Body of pancreas (tissue), 4 donors: ENCODE measurements at regions not wholly inside any gene's neighbourhood (a gene's known extent, or its start where the extent isn't known, plus 50 kb on each side); places are given as distances from the start of the nearest gene placed in this dataset.

Experiments
- ATAC-seq: fragments of 150-250 bp; one replicate; pipeline ENCODE4 v1.9.1; 2016
- DNase-seq, 4 donors: peaks; one replicate each; pipeline ENCODE4 v3.0.0-alpha.2; 2019
- H3K27ac ChIP-seq, 4 donors: fragments of 200-600 bp; sonication (generic); 1 replicate in 3 of 4; 2 replicates in 1 of 4; pipeline versions ENCODE4 v1.5.1 to v1.6.1; 2016 to 2019; ENCODE audit warnings: mild to moderate bottlenecking in 1 of 4, mixed read lengths in 1 of 4, moderate library complexity in 1 of 4
- H3K27me3 ChIP-seq, 2 donors: fragments of 200-600 bp; sonication (generic); one replicate each; pipeline ENCODE4 v1.6.0; 2016; ENCODE audit warnings: mild to moderate bottlenecking in 1 of 2
- H3K36me3 ChIP-seq, 2 donors: fragments of 200-600 bp; sonication (generic); replicated peaks in 1 of 2; 2 replicates each; pipeline ENCODE4 v1.5.1; 2016; ENCODE audit warnings: low read depth in 2 of 2; ENCODE audit not compliant: insufficient read depth in 1 of 2
- H3K4me1 ChIP-seq: fragments of 200-600 bp; sonication (generic); one replicate; pipeline ENCODE4 v1.6.0; 2016
- H3K4me3 ChIP-seq, 2 donors: fragments of 200-600 bp; sonication (generic); 1 replicate in 1 of 2; 2 replicates in 1 of 2; pipeline ENCODE4 v1.5.1; 2016 to 2019
- H3K9me3 ChIP-seq, 3 donors: fragments of 200-600 bp; sonication (generic); 1 replicate in 2 of 3; 2 replicates in 1 of 3; pipeline ENCODE4 v1.5.1; 2016
- POLR2A ChIP-seq, 3 donors: fragments of 450-650 bp; IDR thresholded peaks; one replicate each; pipeline ENCODE4 v1.6.1; 2016; ENCODE audit warnings: antibody characterized with exemption in 3 of 3, mild to moderate bottlenecking in 2 of 3
- WGBS, 2 donors: methylation state at CpG; one replicate each; pipeline ENCODE4 v1.1.5; 2017; 5-methylcytosine and 5-hydroxymethylcytosine counted together
- intact Hi-C: fragments of 100-400 bp; cut with DNase I; formaldehyde crosslinking; loops from one replicate; pipeline ENCODE4 v1.15.1; 2023
- TF ChIP-seq, protein P1 (sequence below), 7 experiments: fragments of 450-650 bp in 4 of 7; fragments of 200-600 bp in 3 of 7; sonication (generic) in 3 of 7; IDR thresholded peaks; one replicate each; pipeline ENCODE4 v1.5.1; 2016 to 2019; ENCODE audit warnings: antibody characterized with exemption in 7 of 7

- ATAC-seq (no peak), DNase-seq (peak in 3 of 4 donors; percentile 31 to 43 (median 41))
- 38 to 50% methylated on average over 1 of the region's 1 CpG for WGBS, 2 donors
- TF ChIP-seq, protein P1, sequence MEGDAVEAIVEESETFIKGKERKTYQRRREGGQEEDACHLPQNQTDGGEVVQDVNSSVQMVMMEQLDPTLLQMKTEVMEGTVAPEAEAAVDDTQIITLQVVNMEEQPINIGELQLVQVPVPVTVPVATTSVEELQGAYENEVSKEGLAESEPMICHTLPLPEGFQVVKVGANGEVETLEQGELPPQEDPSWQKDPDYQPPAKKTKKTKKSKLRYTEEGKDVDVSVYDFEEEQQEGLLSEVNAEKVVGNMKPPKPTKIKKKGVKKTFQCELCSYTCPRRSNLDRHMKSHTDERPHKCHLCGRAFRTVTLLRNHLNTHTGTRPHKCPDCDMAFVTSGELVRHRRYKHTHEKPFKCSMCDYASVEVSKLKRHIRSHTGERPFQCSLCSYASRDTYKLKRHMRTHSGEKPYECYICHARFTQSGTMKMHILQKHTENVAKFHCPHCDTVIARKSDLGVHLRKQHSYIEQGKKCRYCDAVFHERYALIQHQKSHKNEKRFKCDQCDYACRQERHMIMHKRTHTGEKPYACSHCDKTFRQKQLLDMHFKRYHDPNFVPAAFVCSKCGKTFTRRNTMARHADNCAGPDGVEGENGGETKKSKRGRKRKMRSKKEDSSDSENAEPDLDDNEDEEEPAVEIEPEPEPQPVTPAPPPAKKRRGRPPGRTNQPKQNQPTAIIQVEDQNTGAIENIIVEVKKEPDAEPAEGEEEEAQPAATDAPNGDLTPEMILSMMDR (IDR thresholded peaks at IDR 0.05) = no peak
- TF ChIP-seq POLR2A (IDR thresholded peaks at IDR 0.05) = no peak
- Histone ChIP-seq H3K27ac (no peak overlapping the region), H3K4me3 (no peak overlapping the region), H3K27me3 (no peaks in the 10 kb centered on the region), H3K9me3 (no peaks in the 10 kb centered on the region), H3K36me3 (no peaks in the 10 kb centered on the region), H3K4me1 (no peaks in the 10 kb centered on the region)
- intact Hi-C loops = no loop called here
These were observed 104.1 kb downstream of the GAS1 start for GRCh38 chr9:86843206-86843605.

GRCh38 chr9:86842573-86842972 is 104.7 kb downstream of the GAS1 start:
- WGBS, 2 donors = 82 to 84% methylated on average over 6 of the region's 6 CpGs
- no peaks in the 10 kb centered on the region for H3K27me3 ChIP-seq
- no peaks in the 10 kb centered on the region for H3K36me3 ChIP-seq
- TF ChIP-seq POLR2A (IDR thresholded peaks at IDR 0.05) = no peak
- TF ChIP-seq, protein P1 (IDR thresholded peaks at IDR 0.05) = no peak
- no peaks in the 10 kb centered on the region for H3K4me1 ChIP-seq
- no peak overlapping the region for H3K4me3 ChIP-seq
- no peaks in the 10 kb centered on the region for H3K9me3 ChIP-seq
- ATAC-seq (no peak), DNase-seq (no peak)
- H3K27ac ChIP-seq = no peak overlapping the region
- intact Hi-C loops = no loop called here

GRCh38 chr9:86839522-86839921 is 107.8 kb downstream of the GAS1 start:
- H3K36me3 ChIP-seq = no peaks in the 10 kb centered on the region
- H3K27me3 ChIP-seq = no peaks in the 10 kb centered on the region
- H3K4me3 ChIP-seq = no peak overlapping the region
- no peak for DNase-seq
- no peaks in the 10 kb centered on the region for H3K4me1 ChIP-seq
- no peak for ATAC-seq
- WGBS, 2 donors = 92 to 94% methylated on average over 3 of the region's 3 CpGs
- no peaks in the 10 kb centered on the region for H3K9me3 ChIP-seq
- intact Hi-C loops = no loop called here
- TF ChIP-seq, protein P1 (IDR thresholded peaks at IDR 0.05) = no peak
- no peak for TF ChIP-seq POLR2A (IDR thresholded peaks at IDR 0.05)
- H3K27ac ChIP-seq = no peak overlapping the region

DNA sequence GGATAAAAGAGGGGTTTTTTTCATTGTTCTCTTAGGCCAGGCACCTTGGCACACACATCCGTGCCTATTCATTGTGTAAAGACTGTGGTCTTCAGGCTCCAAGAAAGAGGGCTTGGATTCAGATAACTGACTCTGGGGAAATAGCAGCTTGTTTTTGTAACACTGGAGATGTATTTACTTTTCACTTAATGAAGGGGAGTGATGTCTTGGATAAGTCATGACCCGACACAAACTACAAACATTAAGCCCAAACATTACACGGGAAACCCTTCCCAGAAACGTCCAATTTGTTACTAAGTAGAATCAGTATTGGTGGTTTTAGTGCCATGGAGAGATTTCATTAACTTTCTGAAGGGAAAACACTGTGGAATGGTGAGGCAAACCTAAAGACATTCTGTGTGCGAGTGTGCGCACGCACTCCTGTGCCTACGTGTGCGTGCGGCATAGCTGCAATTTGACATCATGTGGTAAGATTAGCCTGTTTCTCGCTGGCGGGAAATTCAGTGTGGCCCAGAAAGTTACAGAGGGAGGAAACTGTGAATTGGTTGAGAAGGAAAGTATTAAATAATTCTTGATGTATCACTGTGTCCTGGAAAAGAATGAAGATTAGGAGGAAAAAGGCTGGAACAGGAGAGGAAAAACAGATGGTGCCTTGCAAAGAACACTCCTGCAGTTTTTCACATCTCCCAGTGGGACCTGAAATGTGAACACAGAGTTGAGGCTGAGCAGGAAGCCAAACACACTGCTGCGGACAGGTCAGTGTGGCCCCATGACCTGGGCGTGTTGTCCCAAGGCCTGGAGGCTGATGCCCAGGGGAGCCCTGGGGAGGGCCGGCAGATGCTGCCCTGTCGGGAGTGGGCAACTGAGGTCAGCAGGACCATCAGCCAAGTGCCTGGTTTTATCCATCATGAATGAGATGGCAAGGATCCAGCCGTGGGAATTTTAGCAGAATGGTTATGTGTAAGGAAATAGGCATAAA is 108.5 kb downstream of the GAS1 start:
- Histone ChIP-seq H3K36me3 (no peaks in the 10 kb centered on the region), H3K27me3 (no peaks in the 10 kb centered on the region), H3K27ac (no peak overlapping the region), H3K4me1 (no peaks in the 10 kb centered on the region), H3K9me3 (no peaks in the 10 kb centered on the region), H3K4me3 (no peak overlapping the region)
- ATAC-seq (no peak), DNase-seq (peak in 1 of 4 donors; percentile 30)
- TF ChIP-seq POLR2A (IDR thresholded peaks at IDR 0.05) = no peak
- TF ChIP-seq, protein P1 (IDR thresholded peaks at IDR 0.05) = no peak
- WGBS, 2 donors = 74 to 82% methylated on average over 17 of the region's 17 CpGs
- intact Hi-C loops = no loop called here
